Stimulated activated CD4-positive, alpha-beta T cell treated with anti-CD3 and anti-CD28 coated beads, Interleukin-12 subunit alpha, Interleukin-12 subunit beta, amount 100 ng/mL, for 48 hours (primary cell): ENCODE measurements at regions not wholly inside any gene's neighbourhood (a gene's known extent, or its start where the extent isn't known, plus 50 kb on each side); places are given as distances from the start of the nearest gene placed in this dataset.

Experiments
- DNase-seq, 3 donors: peaks; one replicate each; pipeline ENCODE4 v3.0.0-alpha.2; 2020; ENCODE audit warnings: low read depth in 2 of 3, low spot score in 1 of 3

DNA sequence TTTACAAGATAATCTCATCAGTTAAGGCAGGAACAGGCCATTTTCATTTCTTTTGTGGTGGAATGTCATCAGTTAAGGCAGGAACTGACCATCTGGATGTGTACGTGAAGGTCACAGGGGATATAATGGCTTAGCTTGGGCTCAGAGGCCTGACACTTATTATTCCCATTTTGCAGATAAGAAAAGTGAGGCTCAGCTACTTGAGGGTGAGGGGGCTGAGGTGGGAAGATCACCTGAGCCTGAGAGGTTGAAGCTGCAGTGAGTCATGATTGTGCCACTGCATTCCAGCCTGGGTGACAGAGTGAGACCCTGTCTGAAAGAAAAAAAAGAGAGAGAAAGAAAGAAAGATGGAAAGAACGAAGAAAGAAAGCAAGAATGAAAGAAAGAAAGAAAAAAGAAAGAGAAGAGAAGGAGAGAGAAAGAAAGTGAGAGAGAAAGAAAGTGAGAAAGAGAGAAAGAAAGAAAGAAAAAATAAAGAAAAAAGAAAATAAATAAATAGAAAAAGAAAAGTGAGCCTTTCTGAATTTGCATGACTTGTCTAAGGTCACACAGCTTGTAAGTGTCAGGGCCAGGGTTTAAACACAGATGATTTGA is 142.0 kb downstream of the TMEM30B start:
- DNase-seq = no peak

DNA sequence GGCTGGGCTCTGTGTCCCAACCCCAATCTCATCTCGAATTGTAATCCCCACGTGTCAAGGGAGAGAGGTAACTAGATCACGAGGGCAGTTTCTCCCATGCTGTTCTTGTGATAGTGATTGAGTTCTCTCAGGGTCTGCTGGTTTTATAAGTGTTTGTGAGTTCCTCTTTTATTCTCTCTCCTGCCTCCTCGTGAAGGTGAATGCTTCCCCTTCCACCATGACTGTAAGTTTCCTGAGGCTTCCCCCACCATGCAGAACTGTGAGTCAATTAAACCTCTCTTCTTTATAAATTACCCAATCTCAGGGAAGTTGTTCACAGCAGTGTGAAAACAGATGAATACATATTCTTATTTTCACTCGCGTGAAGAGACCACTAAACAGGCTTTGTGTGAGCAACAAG is 148.2 kb downstream of the TMEM30B start:
- DNase-seq = no peak

DNA sequence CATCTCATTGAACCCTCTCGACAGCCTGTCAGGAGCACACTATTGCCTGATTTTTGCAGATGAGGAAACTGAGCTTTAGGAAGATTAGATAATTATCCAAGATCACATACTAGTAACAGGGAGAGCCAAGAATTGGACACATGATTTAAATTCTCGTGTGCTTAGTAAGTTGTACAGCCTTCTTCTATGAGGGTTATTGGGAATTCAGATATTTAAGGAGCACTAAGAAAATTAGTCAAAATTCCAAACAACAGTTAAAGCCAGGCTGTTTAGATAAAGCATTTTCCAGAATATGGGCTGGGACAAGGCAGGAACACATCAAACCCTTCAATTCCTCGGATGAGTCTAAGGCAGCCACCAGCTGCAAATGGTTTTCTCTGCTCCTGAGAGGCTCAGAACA is 148.8 kb downstream of the TMEM30B start:
- no peak for DNase-seq

DNA sequence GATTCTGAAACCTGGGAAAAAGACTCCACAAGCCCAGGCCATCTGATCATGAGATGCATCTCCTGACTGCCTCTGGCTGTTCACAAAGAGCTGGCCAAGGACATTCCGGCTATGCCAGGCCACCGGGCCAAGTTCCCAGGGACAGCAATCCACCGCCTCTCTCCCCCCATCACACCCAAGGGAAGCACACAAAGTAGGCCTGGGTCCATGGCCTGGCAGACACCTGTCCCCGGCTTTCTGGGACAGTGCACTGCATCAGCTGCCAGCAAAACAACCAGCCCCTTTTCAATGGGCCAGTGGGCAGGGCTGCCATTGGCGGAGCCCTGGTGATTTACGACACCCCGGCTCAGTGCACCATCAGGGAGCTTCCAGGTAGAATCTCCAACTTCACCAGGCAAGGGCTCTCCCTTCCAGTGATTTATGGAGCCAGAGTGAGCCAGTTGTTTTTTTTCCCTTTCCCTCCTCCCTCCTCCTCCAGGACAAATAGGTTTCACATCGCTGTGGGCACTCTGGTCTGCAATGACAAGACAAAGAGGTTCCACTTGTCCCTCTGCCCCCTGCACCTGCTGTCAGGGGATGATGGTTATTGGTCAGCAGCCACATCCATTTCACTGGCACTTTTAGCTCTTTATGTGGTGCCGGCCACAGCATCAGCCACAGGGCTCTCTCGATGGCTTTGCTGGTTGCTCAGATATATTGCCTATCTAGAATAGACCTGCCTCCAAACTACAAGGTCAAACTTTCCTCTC is 149.6 kb downstream of the SLC38A6 start:
- DNase-seq = no peak

DNA sequence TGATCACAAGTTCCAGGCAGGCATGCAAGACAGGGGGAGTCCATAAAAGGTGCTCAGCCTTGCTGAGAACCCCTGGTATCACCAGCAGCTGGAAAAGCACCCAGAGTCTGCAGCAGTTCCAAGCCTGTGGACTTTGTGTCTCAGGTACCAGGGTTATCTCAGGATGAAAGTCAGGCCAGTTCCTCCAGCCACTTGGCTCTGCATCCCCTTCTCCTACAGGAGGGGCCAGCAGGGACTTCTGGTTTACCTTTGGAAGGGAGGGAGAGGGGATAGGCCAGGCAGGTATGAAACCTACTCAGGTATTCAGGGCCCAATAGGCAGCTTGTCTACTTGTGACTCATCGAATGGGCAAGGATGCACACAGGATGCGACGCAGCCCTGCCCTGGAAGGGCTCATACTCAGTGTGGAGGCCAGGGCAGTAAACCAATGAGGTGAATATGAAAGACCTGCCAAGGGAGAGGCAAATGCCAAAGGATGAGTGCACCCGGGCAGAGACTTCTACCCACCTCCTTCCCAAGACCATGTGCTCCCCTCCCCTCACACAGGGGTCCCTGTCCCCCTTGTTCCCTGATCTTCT is 148.2 kb downstream of the SLC38A6 start:
- no peak for DNase-seq

DNA sequence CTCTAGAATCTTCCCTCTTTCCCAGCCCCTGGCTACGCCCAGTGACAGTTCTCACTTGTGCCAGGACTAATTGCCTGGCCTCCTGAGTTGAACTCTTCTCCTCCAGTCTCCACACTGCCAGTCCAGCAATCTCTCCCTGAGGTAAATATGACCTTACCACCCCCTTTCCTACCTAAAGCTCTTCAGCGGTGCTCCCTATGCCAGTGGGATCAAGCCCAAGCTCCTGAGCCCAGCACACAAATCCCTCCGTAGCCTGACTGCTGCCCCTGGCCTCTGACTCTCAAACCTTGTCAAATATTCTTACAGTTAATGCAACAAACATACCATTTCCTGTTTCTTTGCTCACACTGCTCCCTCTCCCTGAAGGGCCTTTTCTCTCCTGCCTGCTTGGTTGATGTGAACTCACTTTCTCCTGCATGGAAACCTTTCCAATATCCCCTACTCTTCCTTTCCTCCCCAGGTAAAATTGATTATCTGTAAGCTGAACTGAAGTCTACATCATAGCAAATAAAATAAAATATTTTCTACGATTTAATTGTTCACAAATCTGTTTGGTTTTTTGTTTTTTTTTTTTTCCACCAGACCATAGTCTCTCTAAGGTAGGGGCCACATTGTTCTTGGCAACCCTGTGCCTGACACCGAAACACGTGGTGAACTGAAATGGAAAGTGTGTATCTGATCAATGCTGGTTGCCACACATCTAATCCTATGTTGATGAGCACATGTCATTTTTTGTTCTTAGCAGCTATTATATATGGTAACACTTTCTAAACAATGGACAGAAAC is 147.5 kb downstream of the SLC38A6 start:
- DNase-seq = no peak

DNA sequence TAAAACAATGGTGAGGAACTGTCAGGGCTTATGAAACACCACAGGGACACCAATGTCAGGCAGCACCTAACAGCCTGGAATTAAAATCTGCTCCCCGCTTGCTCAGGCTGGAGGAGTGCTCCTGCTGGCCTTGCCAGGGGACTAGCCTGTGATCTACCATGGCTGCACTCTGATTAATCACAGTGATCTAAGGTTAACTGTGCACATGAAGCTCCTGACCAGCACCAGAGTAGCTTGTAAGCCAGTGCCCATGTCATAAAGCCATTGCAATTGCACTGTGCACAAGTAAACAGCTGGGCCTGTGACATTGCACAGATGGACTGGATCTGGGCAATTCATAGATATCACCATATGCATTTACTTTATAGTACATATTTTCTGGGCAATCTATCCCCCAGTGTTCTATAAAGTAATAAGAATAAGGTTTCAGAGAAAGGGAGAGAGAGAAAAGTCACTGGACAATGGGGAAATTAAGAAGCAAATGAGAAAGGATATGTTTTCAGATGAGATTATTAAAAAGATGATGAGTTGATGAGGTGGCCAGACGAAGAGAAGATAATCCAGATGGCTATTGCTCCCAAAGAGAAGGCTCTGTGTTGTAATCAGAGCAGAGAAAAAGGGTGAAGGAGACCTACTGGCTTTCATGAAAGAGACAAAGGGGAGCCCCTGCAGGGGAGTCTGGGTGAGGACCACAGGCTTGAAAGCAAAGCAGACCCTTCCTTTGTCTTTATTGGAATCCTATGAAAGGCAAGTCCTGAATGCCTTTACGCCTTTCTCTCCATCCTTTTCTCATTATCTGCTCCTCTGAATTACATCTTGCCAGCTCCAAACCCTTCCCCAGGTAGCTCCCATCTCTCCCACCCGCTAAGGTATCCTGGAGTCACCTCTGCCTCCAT is 145.8 kb downstream of the SLC38A6 start:
- DNase-seq = no peak

DNA sequence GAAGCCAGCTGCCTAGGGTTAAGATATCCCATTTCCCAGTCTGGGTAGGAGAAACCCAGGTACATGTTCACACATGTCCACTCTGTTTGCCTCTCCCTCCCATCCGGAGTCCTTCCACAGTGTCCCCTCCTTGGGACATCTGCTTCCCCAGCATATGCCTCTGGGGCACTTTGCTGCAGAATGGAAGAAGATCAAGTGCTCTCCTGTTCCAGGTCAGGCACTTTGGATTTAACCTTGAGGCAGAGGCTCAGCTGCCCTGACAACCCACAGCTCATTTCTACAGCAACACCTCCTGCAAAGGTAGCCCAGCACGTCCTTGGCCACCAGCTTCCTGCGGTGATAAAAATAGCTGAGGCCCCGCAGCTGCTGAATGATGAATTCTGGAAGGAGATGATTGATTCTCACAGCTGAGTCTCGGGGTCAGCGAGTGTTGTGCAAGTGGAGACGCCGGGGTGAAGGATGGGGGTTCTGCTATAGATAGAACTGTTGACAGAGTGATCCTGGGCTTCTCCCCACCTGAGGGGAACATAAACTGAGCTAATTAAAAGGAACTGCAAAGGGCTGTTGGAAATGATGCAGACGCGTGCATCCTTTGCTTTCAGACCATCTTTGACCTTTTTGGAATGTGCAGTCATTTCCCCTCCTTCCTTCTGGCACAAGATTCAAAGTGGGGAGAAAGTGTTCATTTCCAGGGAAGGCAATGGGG is 145.0 kb downstream of the SLC38A6 start:
- no peak for DNase-seq

DNA sequence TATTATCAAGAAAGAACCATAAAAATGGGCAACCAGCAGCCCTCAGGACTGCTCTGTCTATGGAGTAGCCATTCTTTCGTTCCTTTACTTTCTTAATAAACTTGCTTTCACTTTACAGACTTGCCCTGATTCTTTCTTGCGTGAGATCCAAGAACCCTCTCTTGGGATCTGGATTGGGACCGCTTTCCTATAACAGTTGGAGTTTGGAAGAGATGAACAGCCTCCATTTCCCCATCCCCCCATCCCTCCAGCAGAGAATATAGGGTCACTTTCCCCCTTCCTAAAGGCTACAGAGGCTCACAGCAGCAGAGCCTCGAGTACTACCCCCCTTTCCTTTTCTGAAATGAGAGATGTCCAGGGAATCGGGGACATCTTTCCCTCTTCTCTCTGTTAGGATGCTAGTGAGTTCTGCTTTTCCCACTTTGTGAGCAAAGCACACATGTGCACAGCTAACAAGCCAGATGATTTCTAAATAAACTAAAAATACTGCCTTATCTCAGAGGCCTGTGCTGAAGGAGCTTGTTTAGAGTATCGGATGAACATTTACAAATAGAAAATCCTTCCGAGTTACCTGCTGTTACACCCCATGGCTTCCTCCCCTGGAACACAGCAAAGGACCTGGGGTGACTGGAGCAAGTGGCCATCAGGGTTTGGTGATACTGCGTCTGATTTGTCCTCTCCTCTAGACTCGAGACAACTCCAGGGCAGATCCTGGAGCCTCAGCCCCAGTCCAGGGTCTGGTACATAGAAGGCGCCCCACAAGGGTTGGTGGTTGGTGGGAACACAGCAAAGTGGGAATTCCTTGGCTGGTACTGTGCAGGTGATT is 144.2 kb downstream of the SLC38A6 start:
- no peak for DNase-seq

DNA sequence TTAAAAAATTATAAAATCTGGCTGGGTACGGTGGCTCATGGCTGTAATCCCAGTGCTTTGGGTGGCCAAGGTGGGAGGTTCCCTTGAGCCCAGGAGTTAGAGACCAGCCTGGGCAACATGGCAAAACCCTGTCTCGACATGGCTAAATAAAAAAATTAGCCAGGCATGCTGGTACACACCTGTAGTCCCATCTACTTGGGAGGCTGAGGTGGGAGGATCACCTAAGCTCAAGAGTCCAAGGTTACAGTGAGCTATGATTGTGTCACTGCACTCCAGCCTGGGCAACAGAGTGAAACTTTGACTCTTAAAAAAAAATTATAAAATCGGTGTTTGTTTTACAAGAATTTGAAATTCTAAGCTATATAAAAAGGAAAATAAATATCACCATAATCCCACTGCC is 141.8 kb downstream of the SLC38A6 start:
- DNase-seq = no peak

DNA sequence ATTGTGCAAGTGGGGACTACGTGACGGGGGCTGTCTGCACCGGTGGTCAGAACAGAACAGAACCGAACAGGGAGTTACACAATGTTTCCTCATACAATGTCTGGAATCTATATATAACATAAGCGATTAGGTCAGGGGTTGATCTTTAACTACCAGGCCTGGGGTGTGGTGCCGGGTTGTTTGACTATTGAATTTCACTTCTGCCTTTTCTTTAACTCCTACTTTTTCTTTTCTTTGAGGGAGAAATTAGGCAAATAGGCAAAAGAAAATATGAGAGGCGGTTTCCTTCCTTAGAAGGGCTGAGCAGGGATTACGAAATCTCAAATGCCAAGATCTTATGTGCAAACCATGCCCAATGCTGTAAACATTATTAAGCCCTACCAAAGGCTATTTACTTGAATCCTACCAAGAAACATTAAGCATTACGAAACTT is 140.3 kb downstream of the SLC38A6 start:
- no peak for DNase-seq

DNA sequence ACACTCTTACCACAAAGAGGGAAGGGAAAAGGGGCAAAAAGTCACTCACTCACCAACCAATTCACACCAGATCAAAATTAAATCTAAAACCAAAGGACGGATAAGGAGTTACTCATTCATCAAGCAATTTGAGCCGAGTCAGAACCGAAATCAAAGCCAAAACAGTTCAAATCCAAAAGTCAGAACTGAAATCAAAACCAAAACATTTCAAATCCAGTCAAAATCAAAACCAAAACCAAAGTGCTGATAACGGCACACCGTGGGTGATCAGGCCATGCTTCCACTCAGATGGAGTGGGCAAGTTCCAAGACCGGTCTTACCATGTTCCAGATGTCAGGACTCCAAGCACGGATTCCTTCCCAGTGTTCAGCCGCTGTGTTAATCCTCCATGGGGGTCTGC is 139.5 kb downstream of the SLC38A6 start:
- DNase-seq = no peak

DNA sequence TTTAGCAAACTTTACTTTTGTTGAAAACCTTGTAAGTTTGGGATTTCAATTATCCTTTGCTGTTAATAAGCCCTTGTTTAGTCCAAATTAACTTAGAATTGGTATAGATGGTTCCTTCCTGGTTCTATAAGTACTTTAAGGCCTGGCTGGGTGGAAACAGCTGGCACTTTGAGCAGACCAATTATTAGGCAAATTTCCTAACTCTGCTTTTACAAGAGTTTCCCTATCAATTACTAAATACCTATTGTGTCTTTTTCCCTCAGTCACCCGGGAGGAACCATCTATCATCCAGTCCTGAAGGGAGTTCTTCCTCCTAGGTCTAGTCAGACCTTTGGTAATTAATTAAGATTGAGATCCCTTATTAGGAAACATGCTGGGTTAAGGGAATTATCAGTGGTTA is 138.0 kb downstream of the SLC38A6 start:
- DNase-seq = no peak

DNA sequence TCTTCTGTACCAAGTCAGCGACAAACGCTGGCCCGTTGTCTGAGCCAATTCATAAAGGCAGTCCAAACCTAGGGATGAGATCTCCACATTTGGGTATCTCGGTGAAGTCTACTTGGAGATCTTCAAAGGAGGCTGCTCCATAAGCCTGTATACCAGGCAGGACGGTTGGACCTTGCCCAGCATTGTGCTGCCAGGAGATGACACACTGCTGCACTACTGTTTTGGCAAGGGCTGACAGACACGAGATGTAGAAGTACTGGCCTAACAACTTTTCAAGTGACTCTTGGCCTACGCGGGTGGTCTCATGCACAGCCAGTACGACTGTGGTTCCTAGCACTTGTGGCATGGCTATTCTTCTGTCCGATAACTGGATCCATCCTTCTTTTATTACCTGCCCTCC is 135.3 kb downstream of the SLC38A6 start:
- no peak for DNase-seq

DNA sequence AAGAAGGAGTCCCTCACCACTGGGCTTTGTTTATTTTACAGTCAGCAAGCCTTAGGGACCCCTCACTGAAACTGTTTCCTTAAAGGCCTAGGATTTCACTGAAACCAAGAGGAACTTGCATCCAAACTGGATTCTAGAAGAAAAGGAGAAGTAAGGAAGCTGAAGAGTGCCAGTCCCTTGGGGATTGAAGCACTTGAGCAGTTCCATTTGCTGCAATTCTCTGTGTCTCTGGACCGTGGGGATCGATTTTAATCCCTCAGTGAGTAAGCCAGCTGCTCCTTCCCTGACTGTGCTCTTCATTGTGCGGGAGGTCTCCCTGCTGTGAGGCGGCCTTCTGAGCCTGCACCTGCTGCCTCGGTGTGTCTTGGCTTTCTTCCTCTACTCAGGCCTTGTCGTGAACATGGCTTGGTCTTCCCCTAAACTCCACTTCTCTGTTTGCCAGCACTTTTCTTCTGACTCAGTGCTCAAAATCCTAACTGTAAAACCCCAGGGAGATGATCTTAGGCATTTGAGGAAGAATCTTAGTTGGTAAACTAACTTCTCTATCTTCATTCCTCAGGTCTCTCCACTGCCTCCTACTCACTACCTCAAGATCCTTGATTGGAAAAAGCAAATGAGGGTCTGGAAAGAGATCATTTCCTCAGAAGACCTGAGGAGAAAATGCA is 132.6 kb downstream of the SLC38A6 start:
- no peak for DNase-seq

DNA sequence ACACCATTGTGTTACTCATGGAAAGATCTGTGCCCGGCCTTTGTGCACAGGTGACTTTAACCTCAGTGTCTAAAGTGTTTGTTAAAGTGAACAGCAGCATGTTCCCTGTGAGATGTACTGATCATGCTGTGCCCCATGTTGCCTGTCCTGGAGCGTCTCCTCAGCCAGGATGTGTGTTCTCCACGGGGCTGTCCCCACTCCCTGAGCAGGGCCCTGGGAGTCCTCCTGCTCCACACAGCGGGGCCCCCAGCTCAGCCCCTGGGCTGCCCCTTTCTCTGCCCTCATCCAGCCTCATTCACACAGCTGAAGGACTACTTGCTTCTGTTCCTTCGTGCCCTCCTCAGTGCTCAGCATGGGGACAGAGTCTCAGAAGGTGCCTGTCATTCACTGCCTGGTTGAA is 131.5 kb downstream of the SLC38A6 start:
- DNase-seq = no peak

DNA sequence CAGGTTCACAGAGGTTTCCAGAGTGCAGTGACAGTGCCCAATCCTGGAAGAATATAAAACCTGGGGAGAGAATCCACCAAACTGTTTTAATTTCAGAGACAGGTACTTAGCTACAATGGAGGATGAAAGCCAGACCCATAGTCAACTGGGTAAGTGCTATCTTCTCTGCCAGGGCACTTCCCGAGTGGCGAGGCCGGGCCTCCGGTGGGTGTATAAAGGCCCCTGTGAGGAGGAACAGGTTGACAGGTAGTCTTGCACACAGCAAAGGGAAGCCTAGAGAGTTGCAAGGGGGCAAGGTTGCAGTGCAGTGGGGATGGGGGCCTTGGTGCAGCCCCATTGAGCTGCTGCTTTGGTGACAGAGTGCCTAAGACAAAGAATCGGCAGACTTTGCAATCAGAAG is 130.7 kb downstream of the SLC38A6 start:
- no peak for DNase-seq

DNA sequence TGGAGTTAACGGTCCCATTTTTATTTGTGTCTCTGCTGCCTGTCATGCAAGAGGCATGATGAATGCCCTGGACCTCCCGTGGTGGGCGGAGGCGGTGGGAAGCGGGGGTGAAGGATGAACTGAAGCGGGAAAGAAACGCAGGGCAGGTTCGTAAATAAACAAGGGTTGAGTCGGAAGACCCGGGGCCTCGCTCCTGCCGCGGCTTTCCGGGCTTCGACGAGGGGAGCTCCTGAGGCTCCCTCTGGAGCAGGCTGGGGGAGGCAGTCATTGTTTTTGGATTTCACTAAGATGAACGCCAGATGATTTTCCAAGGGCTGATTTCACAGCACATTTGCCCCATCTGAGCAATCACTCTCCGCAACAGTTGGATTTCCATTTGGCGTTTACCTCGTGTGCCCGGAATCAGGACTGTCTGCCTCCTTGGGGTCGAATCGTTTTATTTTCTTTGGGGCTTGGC is 130.2 kb downstream of the SLC38A6 start:
- no peak for DNase-seq
